ENCODE measurements at regions not wholly inside any gene's neighbourhood (a gene's known extent, or its start where the extent isn't known, plus 50 kb on each side); places are given as distances from the start of the nearest gene placed in this dataset.
"Not testable (repeated sequence)": the region's sequence is repeated elsewhere in the genome, so short reads cannot be mapped to it uniquely, and the experiment has no call there.

GRCh38 chr17:22310717-22311686 is 618.7 kb downstream of the KCNJ18 start:
- DNase-seq, result no peak

DNA sequence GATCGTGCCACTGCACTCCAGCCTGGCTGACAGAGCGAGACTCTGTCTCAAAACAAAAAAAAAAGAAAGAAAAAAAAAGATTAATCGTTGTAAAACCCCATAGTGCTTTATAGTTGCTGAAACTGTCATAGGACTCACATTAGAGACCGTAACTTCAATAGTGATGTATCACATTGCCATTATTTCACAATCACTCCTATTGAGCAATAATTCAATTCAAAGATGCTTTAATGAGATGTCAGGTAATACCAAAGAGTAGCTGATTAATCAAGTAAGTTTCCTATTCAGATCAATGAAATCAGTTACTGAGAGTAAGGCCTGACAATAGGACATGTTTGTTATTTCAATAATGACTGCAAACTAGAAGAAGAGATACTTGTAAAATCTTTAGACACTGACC is 628.7 kb downstream of the KCNJ18 start:
- not testable (repeated sequence) for DNase-seq

GRCh38 chr17:22322893-22323550 is 630.7 kb downstream of the KCNJ18 start:
- not testable (repeated sequence) for DNase-seq

- DNase-seq, result no peak
Observed at GRCh38 chr17:22337467-22337866, 645.1 kb downstream of the KCNJ18 start.

DNA sequence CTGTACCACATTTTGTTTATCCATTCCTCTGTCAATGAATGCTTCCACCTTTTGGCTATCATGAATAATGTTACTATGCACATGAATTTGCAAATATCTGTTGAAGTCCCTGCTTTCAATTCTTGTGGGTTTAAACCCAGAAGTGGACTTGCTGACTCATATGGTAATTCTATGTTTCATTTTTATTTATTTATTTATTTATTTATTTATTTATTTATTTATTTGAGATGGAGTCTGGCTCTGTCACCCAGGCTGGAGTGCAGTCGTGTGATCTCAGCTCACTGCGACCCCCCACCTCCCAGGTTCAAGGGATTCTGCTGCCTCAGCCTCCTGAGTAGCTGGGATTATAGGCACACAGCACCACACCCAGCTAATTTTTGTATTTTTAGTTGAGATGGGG is 664.3 kb downstream of the KCNJ18 start:
- DNase-seq, result not testable (repeated sequence)

DNA sequence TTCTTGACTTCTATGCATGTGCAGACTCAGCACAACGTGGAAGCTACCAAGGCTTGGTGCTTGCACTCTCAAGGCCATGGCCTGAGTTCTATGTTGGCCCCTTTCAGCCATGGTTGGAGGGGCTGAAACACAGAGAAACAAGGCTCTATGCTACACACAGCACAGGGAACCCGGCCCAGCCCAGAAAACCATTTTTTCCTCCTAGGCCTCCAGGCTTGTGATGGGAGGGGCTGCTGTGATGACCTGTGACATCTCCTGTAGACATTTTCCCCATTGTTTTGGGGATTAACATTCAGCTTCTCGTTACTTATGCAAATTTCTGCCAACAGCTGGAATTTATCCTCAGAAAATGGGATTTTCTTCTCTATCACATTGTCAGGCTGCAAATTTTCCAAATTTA is 678.7 kb downstream of the KCNJ18 start:
- DNase-seq, result not testable (repeated sequence)

DNA sequence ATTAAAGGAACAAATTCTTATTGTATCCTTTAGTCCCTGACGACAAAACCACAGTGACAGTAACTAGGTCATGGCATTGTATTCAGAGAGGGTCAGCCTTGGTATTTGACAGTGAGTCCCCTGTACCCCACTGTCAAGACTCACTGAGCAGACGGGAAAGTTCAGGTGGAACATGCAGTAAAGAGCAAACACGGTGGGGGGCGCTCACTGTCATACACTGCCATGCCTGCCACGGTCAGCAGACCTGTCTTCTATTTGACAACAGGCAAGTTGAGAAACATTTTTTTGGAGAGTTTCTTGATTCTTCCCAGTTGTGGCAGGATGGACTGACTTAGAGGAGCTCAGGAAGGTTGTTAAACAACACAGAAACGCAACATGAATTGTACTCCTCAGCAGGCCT is 681.6 kb downstream of the KCNJ18 start:
- DNase-seq, result no peak

DNA sequence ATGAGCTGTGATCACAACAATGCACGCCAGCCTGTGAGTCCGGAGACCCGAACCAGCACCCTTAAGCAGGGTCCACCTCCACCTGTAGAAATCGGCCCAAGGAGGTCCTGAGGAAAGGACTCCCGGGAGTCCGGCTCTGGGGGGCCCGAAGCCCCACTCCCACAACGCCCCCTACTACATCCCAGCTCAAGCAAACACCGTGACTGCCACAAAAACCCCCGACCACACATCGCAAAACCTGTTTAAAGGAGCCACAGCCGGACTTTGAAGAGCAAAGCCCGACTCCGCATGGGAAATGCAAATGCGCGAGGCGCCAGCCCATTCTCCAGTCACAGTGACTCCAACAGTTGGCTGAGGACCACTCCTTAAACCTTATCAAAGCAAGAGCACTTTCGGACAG is 682.4 kb downstream of the KCNJ18 start:
- DNase-seq, result no peak

DNA sequence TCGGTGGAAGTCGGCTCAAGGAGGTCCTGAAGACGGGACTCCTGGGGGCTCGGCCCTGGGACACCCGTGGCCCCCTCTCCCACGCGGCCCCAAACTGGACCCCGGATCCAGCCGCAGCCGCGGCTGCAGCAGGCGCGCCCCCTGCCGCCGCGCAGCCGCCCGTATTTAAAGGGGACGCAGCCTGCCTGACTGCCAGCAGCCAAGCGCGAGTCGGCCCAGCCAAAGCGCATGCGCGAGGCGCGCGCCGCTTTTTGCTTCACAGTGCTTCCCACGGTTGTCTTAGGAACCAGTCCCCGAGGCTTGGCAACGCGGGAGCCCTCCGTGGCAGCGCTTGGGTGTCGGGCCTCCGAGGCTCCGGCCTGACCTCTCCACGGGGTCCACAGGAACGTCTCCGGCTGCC is 684.4 kb downstream of the KCNJ18 start:
- not testable (repeated sequence) for DNase-seq

DNA sequence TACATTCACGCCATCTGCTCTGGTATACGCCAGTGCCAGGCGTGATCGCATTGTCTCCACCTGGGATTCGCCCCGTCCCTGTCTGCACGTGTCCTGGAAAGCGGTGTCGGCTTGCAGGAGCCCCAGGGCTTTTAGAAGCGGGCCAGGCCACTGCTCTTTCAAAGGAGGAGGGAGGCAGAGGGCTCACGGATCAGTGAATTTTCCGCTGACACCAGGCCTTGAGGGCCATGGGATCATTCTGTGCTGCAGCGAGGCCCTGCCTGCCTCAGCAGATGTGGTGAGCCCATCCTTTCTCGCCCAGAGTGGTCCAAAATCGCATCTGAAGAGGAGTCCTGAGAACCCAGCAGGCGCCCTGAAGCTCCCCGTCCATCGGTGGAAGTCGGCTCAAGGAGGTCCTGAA is 686.4 kb downstream of the KCNJ18 start:
- DNase-seq, result not testable (repeated sequence)

DNA sequence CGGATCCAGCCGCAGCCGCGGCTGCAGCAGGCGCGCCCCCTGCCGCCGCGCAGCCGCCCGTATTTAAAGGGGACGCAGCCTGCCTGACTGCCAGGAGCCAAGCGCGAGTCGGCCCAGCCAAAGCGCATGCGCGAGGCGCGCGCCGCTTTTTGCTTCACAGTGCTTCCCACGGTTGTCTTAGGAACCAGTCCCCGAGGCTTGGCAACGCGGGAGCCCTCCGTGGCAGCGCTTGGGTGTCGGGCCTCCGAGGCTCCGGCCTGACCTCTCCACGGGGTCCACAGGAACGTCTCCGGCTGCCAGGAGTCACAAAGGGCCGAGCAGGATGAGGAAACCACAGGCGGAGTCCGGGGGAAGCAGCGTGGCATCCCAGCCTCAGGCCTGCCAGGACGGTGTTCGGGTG is 689.3 kb downstream of the KCNJ18 start:
- DNase-seq, result not testable (repeated sequence)

DNA sequence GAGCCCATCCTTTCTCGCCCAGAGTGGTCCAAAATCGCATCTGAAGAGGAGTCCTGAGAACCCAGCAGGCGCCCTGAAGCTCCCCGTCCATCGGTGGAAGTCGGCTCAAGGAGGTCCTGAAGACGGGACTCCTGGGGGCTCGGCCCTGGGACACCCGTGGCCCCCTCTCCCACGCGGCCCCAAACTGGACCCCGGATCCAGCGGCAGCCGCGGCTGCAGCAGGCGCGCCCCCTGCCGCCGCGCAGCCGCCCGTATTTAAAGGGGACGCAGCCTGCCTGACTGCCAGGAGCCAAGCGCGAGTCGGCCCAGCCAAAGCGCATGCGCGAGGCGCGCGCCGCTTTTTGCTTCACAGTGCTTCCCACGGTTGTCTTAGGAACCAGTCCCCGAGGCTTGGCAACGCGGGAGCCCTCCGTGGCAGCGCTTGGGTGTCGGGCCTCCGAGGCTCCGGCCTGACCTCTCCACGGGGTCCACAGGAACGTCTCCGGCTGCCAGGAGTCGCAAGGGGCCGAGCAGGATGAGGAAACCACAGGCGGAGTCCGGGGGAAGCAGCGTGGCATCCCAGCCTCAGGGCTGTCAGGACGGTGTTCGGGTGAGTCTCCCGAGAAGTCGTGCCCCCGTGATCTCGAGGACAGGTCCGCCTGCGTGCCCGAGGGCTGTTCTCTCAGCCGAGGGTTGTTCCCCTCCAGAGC is 691.6 kb downstream of the KCNJ18 start:
- not testable (repeated sequence) for DNase-seq

GRCh38 chr17:22384461-22384800 is 692.1 kb downstream of the KCNJ18 start:
- not testable (repeated sequence) for DNase-seq

DNA sequence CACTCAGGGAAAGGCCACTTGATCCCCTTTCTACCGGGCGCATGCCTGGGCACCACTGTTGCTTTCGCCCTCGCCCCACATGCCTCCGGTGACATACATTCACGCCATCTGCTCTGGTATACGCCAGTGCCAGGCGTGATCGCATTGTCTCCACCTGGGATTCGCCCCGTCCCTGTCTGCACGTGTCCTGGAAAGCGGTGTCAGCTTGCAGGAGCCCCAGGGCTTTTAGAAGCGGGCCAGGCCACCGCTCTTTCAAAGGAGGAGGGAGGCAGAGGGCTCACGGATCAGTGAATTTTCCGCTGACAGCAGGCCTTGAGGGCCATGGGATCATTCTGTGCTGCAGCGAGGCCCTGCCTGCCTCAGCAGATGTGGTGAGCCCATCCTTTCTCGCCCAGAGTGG is 706.1 kb downstream of the KCNJ18 start:
- not testable (repeated sequence) for DNase-seq

- DNase-seq, result not testable (repeated sequence)
Observed at GRCh38 chr17:22399037-22399436, 706.7 kb downstream of the KCNJ18 start.

DNA sequence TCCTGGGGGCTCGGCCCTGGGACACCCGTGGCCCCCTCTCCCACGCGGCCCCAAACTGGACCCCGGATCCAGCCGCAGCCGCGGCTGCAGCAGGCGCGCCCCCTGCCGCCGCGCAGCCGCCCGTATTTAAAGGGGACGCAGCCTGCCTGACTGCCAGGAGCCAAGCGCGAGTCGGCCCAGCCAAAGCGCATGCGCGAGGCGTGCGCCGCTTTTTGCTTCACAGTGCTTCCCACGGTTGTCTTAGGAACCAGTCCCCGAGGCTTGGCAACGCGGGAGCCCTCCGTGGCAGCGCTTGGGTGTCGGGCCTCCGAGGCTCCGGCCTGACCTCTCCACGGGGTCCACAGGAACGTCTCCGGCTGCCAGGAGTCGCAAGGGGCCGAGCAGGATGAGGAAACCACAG is 712.8 kb downstream of the KCNJ18 start:
- not testable (repeated sequence) for DNase-seq

DNA sequence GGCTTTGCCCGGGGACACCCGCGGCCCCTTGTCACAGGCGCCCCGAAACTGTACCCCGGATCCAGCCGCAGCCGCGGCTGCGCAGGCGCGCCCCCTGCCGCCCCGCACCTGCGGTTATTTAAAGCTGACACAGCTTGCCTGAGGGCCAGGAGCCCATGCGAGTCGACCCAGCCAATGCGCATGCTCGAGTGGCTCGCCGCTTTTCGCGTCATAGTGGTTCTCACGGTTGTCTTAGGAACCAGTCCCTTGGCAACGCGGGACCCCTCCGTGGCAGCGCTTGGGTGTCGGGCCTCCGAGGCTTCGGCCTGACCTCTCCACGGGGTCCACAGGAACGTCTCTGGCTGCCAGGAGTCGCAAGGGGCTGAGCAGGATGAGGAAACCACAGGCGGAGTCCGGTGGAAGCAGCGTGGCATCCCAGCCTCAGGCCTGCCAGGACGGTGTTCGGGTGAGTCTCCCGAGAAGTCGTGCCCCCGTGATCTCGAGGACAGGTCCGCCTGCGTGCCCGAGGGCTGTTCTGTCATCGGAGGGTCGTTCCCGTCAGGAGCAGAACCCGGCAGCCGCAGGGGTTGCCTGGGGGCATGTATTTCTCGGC is 716.9 kb downstream of the KCNJ18 start:
- DNase-seq, result no peak

GRCh38 chr17:22410136-22410535 is 717.8 kb downstream of the KCNJ18 start:
- no peak for DNase-seq

GRCh38 chr17:22411185-22411784 is 719.0 kb downstream of the KCNJ18 start:
- DNase-seq, result no peak

- no peak for DNase-seq
Observed at GRCh38 chr17:22435231-22435974, 743.1 kb downstream of the KCNJ18 start.

DNA sequence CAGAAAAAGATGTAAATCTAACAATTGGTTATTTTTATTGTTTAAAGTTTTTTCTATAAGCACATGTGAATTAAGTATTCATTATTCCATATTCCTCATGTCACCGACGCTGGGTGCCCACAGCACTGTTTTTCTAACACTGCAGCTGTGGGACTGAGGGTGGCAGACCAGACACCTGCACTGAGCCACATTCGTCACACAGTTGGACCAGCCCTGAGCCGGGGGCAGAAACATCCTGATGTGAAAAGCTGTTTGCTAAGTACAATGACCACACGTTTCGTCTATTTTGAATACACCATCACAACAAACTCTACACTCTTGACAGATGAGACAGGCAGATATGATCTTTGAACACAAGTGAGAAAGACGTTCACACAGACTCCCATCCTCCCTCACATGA is 749.5 kb downstream of the KCNJ18 start:
- no peak for DNase-seq

DNA sequence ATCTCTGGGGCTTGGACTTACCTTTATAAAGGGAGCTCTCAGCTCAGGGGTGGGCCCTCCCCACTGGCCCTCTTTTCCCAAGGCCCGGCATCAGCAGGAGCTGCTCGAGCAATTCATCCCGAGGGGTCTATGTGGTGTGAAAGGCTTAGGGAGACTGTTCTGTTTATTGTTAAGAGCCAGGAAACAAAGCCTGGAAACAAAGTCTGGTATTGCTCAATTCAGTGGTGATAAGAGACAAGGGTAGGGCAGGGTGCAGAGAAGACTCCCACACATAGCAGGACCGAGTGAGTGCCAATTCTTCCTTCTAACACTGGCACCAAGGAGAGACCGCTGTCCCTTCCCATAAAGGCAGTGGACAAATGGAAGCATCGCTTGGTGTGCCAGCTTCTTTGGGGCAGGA is 750.7 kb downstream of the KCNJ18 start:
- no peak for DNase-seq

Data from hematopoietic multipotent progenitor cell treated with erythropoietin and hydrocortisone succinate and interleukin-3 and kit ligand, for 6 days (in vitro differentiated cells).